ENCODE measurements at regions not wholly inside any gene's neighbourhood (a gene's known extent, or its start where the extent isn't known, plus 50 kb on each side); places are given as distances from the start of the nearest gene placed in this dataset.

DNA sequence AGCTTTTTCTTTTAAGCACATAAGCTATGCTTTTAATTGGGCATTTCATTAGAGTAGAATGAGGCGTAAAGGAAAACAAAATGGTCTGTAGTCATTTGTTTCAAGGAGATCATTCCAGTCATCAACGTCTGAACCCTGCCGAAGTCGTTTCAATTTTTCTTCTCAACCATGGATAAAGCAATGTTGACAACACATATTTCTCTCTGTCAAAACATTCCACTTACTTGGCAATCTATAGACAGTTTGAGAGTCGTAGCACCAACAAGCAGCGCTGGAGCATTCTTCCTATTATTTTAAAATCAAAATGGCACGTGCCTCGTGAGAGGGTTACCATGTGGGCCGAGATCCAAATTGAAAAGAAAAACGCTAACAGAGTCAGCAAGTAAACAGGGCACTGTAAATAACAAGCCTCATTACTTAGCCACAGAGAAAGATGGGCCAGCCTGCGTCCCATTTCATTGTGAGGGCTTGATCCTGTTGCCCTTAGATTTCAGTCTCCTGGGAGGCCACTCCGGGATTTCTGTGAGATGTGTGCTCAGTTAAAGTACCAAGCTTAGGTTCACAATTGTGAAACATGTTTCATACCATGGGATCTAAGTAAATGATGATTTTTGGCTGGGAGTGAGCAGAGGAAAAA, 422.9 kb downstream of the DTWD2 start:
- TF ChIP-seq, protein P1, sequence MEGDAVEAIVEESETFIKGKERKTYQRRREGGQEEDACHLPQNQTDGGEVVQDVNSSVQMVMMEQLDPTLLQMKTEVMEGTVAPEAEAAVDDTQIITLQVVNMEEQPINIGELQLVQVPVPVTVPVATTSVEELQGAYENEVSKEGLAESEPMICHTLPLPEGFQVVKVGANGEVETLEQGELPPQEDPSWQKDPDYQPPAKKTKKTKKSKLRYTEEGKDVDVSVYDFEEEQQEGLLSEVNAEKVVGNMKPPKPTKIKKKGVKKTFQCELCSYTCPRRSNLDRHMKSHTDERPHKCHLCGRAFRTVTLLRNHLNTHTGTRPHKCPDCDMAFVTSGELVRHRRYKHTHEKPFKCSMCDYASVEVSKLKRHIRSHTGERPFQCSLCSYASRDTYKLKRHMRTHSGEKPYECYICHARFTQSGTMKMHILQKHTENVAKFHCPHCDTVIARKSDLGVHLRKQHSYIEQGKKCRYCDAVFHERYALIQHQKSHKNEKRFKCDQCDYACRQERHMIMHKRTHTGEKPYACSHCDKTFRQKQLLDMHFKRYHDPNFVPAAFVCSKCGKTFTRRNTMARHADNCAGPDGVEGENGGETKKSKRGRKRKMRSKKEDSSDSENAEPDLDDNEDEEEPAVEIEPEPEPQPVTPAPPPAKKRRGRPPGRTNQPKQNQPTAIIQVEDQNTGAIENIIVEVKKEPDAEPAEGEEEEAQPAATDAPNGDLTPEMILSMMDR (IDR thresholded peaks at IDR 0.05) = no peak
- TF ChIP-seq POLR2A (IDR thresholded peaks at IDR 0.05) = no peak

All from Peyer's patch (tissue), 4 donors.